Chondrocyte (in vitro differentiated cells): ENCODE measurements at regions not wholly inside any gene's neighbourhood (a gene's known extent, or its start where the extent isn't known, plus 50 kb on each side); places are given as distances from the start of the nearest gene placed in this dataset.

Source experiments
- DNase-seq: peaks from one replicate; pipeline ENCODE4 v3.0.0; 2021; ENCODE audit warnings: mixed read lengths, low spot score
- H3K27ac Mint-ChIP-seq: one replicate; pipeline ENCODE4 v1.8.0; 2021; ENCODE audit warnings: mild to moderate bottlenecking, moderate library complexity, mixed read lengths; ENCODE audit not compliant: unreplicated experiment
- H3K27me3 Mint-ChIP-seq: 2 replicates; pipeline ENCODE4 v1.8.0; 2021; ENCODE audit warnings: low read depth, mixed read lengths
- H3K36me3 Mint-ChIP-seq: 2 replicates; pipeline ENCODE4 v1.8.0; 2021; ENCODE audit warnings: low read depth, mixed read lengths
- H3K4me1 Mint-ChIP-seq: 2 replicates; pipeline ENCODE4 v1.8.0; 2021; ENCODE audit warnings: low read depth, mild to moderate bottlenecking, mixed read lengths
- H3K4me3 Mint-ChIP-seq: one replicate; pipeline ENCODE4 v1.8.0; 2021; ENCODE audit warnings: mild to moderate bottlenecking, moderate library complexity, mixed read lengths; ENCODE audit not compliant: unreplicated experiment
- H3K9me3 Mint-ChIP-seq: 2 replicates; pipeline ENCODE4 v1.8.0; 2021; ENCODE audit warnings: low read depth, mixed read lengths
- TF ChIP-seq, protein P1 (sequence below): fragments of 200-600 bp; sonication (generic); IDR thresholded peaks from 2 replicates; pipeline ENCODE4 v1.5.0; 2021; ENCODE audit warnings: antibody characterized with exemption, mild to moderate bottlenecking, moderate library complexity

DNA sequence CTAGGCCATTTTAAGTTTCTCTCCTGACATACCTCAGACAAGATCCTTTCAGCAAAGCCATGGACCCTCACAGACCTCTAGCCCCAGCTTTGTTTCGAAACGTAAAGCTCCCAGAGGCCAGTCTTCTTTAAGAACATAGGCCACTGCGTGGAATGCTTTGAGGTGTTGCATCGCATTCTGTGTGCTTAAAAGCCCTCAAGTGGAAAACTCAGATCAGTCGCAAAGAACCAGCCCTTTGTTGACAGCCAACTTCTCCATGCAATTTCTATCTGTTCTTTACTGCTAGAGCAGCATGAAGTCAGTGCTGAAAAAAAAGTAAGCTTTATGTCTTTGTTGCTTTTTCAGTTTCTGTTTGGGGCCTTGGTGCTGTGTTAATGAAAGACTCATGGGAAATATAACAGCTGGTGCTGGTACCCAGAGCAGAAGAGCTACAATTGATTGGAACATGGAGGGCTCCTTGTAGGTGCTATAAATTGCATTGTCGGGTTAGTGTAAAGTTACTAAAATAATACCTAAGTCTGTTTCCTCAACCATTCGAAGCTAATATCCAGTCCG, 142.6 kb downstream of the MAP3K7 start:
- Mint-ChIP-seq H3K27ac (no peak overlapping the region), H3K9me3 (no peaks in the 10 kb centered on the region), H3K4me1 (peaks cover 10% of the 10 kb centered on the region), H3K27me3 (peaks cover 6% of the 10 kb centered on the region), H3K4me3 (no peak overlapping the region), H3K36me3 (no peaks in the 10 kb centered on the region)
- DNase-seq = no peak
- TF ChIP-seq, protein P1, sequence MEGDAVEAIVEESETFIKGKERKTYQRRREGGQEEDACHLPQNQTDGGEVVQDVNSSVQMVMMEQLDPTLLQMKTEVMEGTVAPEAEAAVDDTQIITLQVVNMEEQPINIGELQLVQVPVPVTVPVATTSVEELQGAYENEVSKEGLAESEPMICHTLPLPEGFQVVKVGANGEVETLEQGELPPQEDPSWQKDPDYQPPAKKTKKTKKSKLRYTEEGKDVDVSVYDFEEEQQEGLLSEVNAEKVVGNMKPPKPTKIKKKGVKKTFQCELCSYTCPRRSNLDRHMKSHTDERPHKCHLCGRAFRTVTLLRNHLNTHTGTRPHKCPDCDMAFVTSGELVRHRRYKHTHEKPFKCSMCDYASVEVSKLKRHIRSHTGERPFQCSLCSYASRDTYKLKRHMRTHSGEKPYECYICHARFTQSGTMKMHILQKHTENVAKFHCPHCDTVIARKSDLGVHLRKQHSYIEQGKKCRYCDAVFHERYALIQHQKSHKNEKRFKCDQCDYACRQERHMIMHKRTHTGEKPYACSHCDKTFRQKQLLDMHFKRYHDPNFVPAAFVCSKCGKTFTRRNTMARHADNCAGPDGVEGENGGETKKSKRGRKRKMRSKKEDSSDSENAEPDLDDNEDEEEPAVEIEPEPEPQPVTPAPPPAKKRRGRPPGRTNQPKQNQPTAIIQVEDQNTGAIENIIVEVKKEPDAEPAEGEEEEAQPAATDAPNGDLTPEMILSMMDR = no peak

DNA sequence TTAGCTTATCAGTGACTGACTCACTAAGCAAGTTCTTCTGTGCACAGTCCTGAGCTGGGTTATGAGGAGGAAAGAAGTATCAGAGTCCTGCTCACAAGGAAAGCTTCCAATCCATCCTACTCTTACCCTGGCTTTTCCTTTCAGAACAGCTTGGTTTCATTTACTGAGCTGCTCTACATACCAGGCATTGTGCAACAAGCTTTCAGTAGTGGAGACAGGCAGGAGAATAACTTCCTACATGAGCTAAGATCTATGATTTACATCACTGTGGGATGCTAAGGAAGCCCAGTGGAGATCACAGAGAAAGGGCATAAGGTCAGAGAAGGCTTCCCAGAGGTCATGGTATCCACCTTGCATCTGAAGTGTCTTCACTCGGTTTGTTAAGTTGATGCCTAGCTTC, 144.5 kb downstream of the MAP3K7 start:
- Mint-ChIP-seq H3K27ac (no peak overlapping the region), H3K9me3 (no peaks in the 10 kb centered on the region), H3K36me3 (no peaks in the 10 kb centered on the region), H3K27me3 (peaks cover 9% of the 10 kb centered on the region), H3K4me1 (peaks cover 10% of the 10 kb centered on the region), H3K4me3 (no peak overlapping the region)
- TF ChIP-seq, protein P1 = no peak
- DNase-seq = no peak

DNA sequence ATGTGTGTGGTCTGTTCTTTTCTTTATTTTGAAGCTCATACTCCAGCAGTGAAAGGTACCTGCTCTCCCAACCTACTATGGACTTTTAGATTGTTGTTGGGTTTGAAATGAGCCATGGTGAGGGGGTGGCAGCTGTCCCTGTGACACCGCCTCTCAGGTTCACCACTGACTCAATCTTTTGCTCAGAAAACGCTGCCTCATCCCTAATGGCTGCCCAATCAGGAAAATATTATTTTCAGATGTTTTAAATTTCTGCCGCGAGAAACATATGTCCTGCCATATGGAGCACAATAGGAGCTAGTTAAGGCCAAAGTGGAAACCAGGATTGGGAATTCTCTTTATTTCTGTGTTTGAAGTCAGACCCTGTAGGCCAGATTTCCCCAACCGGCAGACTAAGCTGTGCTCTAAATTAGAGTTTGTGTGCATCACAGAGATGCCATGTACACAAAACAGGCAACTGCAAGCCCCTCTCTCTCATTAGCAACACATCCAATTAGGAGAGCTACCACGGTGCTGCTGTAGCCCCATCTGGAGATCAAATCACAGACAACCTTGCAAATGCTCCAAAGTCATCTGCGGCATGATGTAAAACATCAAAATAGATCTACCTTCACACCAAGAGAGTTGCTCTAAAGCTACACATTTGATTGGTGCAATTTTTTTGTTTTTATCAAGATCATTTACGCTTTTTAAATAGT, 144.1 kb upstream of the BACH2 start:
- H3K27me3 Mint-ChIP-seq = peaks cover 9% of the 10 kb centered on the region
- H3K9me3 Mint-ChIP-seq = no peaks in the 10 kb centered on the region
- TF ChIP-seq, protein P1 = no peak
- no peaks in the 10 kb centered on the region for H3K36me3 Mint-ChIP-seq
- H3K4me1 Mint-ChIP-seq = peaks cover 3% of the 10 kb centered on the region
- no peak overlapping the region for H3K27ac Mint-ChIP-seq
- no peak for DNase-seq
- H3K4me3 Mint-ChIP-seq = no peak overlapping the region

DNA sequence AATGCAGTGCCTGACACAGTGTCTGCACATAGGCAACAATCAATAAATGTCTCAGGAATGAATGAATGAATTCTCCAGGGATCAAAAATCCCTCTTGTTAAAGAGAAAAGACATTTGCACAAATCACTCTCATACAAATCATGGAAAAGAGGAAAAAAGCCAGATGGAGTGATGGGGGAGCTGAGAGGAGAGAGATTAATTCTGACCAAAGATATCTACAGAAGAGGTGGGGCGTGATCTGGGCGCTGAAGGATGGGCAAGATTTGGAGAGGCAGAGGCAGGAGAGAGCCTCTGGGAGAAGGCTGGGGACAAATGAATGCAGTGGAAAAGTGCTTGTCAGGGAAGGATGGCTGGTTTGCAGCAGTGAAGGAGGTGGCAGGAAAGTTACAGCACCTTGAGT, 142.9 kb upstream of the BACH2 start:
- H3K4me3 Mint-ChIP-seq = no peak overlapping the region
- H3K36me3 Mint-ChIP-seq = no peaks in the 10 kb centered on the region
- peaks cover 9% of the 10 kb centered on the region for H3K27me3 Mint-ChIP-seq
- no peak overlapping the region for H3K27ac Mint-ChIP-seq
- TF ChIP-seq, protein P1 = no peak
- no peak for DNase-seq
- peaks cover 15% of the 10 kb centered on the region for H3K4me1 Mint-ChIP-seq
- no peaks in the 10 kb centered on the region for H3K9me3 Mint-ChIP-seq

DNA sequence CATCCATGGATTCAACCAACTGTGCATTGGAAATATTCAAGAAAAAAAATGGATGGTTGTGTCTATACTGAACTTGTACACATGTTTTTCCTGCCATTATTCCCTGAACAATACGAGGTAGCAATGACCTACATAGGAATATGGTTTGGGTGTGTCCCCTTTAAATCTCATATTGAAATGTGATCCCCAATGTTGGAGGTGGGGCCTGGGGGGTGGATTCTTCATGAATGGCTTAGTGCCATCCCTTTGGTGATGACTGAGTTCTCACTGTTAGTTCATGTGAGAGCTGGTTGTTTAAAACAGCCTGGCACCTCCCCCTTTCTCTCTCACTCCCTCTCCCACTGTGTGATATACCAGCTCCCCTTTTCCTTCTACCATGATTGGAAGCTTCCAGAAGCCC, 139.8 kb upstream of the BACH2 start:
- Mint-ChIP-seq H3K27me3 (peaks cover 5% of the 10 kb centered on the region), H3K4me1 (peaks cover 18% of the 10 kb centered on the region), H3K9me3 (no peaks in the 10 kb centered on the region)

More for the DNA sequence above, 139.8 kb upstream of the BACH2 start:
- no peak for DNase-seq
- no peaks in the 10 kb centered on the region for H3K36me3 Mint-ChIP-seq
- no peak overlapping the region for H3K4me3 Mint-ChIP-seq
- TF ChIP-seq, protein P1 = no peak
- H3K27ac Mint-ChIP-seq = no peak overlapping the region
